GM23248 (cell line): ENCODE measurements at regions not wholly inside any gene's neighbourhood (a gene's known extent, or its start where the extent isn't known, plus 50 kb on each side); places are given as distances from the start of the nearest gene placed in this dataset.

Experiments used
- EZH2 ChIP-seq: fragments of 200-600 bp; sonication (generic); IDR thresholded peaks from 2 replicates; pipeline ENCODE4 v1.6.1; 2018; ENCODE audit warnings: antibody characterized with exemption, mild to moderate bottlenecking; ENCODE audit not compliant: insufficient read depth, poor library complexity, severe bottlenecking
- EZH2phosphoT487 ChIP-seq: fragments of 200-600 bp; sonication (generic); IDR thresholded peaks from 2 replicates; pipeline ENCODE4 v1.6.1; 2018; ENCODE audit warnings: antibody characterized with exemption, moderate library complexity, mild to moderate bottlenecking, low read depth; ENCODE audit not compliant: insufficient read depth

DNA sequence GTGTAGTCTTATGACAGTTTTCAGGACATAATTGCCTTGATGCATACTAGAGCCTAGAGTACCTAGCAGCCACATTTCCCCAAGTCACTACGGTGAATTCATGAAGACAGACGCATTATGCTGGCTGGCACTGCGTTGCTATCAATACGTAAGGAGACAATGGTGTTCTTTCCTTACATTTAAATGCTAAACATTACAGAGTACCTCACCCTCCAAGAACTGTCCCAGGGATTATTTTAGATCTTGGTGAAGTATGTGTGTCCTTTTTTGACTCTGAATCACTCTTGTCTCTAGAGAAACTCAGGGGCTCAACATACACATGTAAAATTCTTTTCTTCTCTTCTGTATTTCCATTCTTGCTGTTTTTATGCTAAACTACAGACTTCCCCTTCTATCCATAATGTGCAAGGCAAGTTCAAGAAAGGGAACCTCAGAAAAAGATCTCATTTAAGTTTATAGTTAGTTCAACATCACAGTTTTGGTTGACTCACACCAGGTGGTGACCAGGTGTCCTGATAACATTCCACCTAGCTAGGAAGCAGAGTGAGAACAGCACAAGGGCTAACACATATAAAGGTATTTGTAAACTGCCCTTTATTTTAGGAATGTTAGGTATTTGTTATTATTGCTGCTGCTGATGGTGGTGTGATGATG is 212.4 kb upstream of the HNRNPA3 start:
- no peak for TF ChIP-seq EZH2
- TF ChIP-seq EZH2phosphoT487: no peak
